GM19467 (cell line): ENCODE measurements at regions not wholly inside any gene's neighbourhood (a gene's known extent, or its start where the extent isn't known, plus 50 kb on each side); places are given as distances from the start of the nearest gene placed in this dataset.

Experiments used
- ATAC-seq: cut with Tn5 transposase; IDR thresholded peaks from one replicate; pipeline ENCODE4 v1.9.1; 2021; ENCODE audit warnings: mild to moderate bottlenecking, moderate library complexity; ENCODE audit not compliant: unreplicated experiment

DNA sequence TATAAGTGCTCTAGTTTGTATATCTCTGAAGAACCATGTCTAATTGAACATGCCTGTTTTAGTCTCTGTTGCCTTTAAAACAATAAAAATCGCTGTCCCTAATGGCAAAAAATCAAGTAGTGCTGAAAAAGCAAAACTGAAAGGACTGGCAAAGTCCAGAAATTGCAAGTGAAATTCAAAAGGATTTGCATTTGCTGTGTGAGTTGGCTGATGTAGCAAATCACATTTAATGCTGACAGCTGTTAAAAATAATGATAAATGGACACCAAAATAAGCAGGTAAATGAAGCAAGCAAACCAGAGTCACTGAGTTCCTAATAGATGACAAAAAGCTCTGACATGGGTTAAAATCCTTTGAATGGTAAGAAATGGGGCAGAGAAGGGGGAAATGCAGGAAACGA is 874.1 kb downstream of the GRM8 start:
- ATAC-seq = no peak

DNA sequence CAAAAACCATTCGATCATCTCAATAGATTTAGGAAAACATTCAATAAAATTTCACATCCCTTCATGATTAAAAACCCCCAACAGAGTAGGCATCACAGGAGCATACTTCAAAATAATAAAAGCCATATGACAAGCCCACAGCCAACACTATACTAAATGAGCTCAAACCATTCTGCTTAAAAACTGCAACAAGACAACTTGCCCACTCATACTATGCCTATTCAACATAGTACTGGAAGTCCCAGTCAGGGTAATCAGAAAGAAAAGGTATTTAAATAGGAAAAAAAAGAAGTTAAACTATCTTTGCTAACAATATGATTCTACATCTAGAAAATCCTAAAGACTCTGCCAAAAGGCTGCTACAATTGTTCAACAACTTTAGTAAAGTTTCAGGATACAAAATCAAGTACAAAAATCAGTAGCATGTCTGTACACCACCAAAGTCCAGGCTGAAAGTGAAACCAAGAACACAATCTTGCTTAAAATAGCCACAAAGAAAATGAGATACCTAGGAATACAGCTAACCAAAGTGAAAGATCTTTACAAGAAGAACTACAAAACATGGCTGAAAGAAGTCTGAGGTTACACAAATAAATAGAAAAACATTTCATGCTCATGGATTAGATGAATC is 882.6 kb downstream of the GRM8 start:
- ATAC-seq = peak; percentile 59

DNA sequence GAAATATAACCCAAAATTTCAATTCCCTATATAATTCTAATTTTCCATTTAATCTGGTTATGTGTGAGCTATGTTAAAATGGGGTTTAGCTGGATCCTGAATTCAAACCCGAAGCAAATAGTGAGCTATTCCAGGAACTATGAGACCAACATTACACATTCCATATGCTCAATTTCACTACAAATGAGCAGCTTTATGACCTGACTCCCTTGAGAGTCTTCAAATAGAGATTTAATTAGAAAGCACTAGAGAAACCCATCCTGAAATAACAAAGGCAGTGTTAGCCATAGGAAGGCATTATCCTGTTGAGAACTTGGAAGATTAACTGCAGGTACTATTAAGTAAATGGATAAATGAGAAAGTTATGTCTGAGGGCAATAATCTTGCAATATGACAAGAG is 890.0 kb downstream of the GRM8 start:
- no peak for ATAC-seq

DNA sequence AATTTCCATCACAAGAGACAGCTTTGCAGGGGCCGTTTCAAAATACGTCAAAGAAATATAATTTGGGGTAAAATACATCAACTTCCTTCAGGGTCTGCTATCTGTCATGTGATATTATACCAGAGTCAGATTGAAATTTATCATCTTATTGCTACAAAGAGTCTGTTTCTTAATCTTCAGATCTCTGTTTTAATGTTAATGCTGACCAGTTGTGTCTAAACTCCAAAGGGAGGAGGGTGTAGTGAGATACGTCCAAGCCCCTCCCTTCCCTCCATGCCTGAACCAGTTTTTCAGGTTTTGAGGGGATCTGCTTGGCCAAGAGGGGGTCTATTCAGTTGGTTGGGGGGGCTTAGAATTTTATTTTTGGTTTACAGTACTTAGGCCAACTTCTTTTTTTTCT is 891.6 kb downstream of the GRM8 start:
- no peak for ATAC-seq

DNA sequence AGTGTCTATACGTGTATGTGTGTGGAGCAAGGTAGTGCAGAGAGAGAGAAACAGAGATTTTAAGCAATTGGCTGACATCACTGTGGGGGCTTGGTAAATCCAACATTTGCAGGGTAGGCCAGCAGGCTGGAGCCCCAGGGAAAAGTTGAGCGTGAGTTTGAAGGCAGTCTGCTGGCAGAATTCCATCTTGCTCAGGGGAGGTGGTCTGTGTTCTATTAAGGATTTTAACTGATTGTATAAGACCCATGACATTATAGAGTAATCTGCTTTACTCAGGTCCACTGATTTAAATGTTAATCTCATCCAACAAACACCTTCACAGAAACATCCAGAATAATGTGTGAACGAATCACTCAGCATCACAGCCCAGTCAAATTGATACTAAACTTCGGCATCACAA is 912.9 kb downstream of the GRM8 start:
- ATAC-seq = no peak

DNA sequence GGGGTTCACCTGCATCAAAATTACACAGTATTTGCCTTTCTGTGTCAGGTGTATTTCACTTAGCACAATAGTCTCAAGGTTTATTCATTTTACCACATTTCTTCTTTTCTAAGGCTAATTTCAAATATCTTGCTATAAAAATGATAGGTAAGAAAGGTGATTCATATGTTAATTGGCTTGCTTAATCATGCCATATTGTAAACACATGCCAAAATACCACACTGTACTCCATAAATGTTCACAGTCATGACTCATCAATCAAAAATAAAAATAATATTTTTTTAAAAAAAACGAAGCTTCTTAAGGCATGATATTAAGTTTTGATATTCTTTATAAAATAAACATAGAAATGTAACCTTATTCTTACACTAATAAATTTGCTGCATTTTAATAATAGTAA is 947.1 kb downstream of the GRM8 start:
- no peak for ATAC-seq

DNA sequence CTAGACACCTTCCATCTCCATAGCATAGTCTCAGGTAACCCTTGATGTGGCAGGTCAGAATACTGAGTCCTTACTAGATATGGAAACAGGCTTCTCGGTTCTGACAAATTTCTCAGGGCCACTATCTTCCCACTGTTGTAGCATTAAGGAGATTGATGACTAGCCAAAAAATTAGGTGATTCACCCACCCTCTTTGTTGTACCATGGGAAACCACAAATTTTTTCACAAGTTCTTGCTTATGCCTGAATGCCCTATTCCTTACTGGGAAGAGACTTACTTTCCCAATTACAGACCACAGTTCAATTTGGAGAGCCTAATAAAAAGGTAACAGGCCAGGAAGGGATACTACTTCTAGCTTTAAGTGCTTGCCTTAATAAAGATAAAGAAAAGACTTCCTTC is 948.8 kb downstream of the GRM8 start:
- no peak for ATAC-seq

DNA sequence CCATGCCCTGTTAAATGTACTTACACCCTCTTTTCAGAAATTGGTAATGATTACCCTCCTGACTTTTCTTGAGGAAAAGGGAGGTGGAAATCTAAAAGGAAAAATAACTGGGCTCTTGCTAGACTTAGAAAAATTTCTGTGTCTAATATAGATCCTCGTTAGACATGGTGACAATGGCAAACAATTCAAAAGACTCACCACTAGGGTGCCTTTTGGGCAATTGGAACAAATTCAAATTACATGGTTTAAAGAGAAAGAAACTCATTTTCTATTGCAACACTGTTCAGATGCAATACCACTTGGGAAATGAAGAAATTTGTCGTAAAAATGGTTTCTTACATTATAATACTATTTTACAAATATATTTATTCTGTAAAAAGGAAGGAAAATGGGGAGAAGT is 950.1 kb downstream of the GRM8 start:
- no peak for ATAC-seq

DNA sequence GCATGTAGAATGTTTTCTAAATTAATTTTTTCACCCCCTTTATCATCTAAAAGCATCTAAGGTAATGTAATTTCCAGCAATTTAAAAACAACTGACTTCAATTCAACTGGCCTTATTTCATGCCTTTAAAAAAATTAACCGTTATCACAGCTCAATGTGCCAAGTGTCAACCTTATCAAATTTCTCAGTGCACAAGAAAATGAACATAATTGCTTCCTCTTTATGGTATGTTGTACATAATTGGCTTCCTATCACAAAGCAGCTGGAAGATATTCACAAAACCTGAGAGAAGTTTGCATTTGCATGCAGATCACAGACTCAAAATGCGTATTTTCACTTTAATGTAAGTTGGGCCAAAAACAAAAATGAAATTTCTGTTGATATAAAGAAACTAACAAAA is 966.4 kb downstream of the GRM8 start:
- ATAC-seq = no peak

DNA sequence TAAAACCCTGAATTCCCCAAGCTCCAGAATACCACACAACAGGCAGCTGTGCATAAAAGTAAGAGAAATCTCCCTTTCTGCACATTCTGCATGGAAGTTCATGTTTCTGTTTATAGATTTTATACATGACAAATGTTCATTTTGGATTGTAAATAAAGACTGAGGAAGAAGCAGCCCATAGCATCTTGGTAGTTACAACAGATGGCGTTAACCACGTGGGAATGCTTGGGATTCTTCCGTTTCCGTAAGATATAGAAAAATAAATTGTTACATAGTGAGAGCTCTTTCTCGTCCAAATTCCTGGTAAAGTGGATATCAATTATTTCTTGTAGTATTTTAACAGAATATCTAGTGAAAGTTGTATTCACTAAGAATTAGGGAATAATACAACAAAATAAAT is 1016.5 kb downstream of the GRM8 start:
- ATAC-seq = no peak

DNA sequence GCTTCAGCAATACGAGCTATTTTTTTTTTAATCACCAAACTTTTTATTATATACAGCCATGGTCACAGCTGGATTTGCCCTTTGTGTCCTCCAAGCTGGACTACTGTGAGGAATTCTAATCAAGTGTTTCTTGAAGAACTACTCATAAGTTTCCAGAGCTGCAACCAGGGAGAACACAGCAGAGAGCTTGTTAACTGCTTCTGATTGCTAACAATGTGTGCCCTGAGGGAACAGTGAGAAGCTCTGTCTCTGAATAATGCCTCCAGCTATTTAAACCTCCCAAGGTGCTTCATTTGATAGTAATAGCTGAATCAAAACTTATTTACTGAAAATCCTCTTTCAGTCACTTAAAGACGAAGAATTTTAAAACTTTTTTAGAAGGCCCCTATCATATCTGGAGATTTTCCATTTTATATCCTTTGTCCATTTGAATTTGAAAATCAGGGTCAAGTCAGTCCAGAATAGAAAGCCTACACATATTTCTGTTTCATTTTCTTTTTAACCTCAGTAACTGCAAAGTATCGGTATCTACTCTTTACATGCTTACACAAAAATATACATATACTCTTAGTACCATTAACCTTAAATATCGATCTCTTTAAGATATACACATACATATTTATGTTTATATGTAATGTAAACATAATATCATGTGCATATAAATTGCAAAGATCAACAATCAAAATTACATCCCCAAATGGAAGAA is 1024.2 kb downstream of the GRM8 start:
- no peak for ATAC-seq

DNA sequence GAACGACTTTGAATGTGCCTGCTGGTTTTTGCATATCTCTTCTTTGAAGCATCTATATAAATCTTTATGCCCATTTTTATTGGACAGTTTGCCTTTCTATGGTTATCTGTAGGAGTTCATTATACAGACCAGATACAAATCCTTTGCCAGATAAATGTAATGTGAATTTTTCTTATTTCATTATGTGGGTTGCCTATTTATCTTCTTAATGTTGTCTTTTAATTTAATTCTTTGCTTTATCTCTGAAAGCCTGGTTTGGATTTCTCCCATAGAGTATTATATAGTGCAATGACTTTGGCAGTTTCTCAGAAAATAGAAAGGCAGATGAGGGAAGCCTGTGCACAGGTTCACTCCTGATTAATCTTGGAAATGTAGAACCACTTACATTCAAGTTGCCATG is 1025.1 kb downstream of the GRM8 start:
- no peak for ATAC-seq

DNA sequence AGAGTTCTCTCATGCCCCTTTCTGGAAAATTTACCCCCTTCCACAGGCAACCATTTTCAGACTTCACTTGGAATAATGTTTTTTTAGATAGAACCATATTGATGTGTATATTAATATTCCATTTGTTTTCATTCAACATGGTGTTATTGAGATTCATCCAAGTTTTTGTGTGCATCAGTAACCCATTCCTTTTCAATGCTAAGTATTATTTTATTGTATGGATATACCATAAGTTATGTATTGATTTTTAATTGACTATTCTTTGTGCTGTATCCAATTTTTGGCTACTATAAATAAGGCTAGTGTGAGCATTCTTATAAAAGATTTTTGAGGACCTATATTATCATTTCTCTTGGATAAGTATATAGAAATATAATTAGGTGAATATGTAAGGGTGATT is 1025.7 kb downstream of the GRM8 start:
- no peak for ATAC-seq

DNA sequence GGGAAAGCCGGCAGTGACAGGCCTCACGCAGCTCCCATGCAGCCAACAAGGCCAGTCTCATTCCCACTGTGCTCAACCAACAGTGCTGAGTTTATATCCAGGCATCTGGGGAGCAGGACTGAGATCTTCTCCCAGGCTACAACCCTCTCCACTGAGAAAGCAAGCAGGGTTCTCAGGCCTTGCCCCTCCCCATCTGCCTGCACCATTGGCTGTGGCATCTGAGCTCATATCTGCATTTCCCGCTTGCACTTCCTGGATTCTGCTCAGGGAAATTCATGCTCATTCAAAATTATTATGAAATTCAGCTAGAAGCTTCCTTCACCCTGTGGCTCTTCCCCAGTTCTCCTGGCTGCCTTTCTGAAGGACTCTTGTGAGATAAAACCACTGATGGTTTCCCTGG is 1029.0 kb downstream of the GRM8 start:
- ATAC-seq = no peak

DNA sequence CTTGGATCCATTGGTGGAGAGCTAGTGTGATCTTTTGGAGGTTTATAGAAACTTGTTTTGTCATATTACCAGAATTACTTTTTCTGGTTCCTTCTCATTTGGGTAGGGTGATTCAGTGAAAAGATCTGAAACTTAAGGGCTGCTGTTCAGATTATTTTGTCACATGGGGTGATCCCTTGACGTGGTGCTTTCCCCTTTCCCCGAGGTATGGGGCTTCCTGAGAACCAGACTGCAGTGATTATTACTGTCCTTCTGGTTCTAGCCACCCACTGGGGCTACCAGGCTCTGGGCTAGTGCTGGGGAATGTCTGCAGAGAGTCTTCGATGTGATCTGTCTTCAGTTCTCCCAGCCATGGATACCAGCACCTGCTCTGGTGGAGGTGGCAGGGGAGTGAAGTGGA is 1030.0 kb downstream of the GRM8 start:
- ATAC-seq = no peak

DNA sequence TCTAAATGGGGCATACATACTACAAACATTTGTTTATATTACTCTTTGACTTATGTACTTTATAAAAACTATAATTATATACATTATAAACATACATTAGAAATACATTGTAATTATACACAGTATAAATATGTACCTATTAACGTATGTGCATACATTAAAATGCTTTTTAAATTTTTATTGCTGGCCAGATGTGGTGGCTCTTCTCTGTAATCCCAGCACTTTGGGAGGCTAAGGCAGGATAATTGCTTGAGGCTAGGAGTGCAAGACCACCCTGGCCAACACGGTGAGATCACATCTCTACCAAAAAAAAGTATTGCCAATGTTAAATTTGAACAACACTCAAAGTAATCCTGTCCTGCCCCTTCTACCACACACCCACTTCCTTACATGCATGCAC is 1037.0 kb downstream of the GRM8 start:
- ATAC-seq = no peak

DNA sequence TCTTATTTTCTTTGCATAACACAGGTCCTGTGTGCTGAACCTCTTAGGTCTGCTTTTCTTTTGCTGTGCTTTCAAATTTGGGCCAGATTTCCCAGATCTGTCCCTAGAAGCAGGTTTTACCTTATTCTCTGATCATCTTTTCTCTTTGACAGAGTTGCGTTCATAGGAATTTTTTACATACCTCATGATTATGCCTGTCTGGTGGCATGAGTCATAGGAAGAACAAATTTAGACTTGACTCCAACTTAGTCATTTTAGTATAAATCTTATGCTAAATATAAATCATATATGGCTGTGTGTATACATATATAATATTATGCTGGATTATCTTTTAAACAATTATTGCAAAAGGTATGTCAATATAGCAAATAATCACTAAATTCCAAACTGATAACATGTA is 1038.9 kb downstream of the GRM8 start:
- no peak for ATAC-seq

DNA sequence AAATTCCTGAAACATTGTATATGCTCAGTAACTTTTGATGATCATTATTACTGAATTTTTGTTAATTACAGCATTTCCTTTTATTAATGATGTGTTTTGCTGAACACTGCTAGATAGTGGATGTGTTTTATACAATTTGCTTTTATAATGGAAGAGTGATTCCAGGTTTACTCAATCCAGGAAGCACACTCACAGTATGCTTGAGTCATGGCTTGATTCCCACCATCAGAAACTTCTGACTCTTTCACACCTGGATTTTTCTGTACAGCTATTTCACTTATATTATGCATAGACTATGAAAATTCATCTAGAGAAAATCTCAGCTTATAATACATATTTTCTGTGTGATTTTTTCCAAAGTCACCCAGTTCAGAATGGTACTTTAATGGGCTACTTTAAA is 1040.9 kb downstream of the GRM8 start:
- no peak for ATAC-seq

DNA sequence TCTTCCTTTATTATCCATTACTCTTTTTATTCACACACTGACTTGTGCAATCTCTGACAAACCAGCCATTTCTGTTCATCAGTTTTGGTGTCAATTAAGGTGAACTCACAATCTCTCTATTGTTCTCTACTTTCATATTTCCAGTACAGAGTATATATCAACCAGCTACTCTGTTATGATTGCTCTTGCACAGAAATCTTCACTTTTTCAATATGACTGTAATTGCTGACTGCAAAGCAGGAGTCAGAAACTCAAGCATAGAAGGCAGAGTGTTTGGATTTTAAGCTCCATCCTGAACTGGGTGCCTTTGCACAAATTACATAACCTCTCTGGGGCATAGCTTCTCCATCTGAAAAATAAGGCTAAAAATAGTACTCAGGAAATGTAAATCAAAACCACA is 1042.0 kb downstream of the GRM8 start:
- ATAC-seq = no peak

DNA sequence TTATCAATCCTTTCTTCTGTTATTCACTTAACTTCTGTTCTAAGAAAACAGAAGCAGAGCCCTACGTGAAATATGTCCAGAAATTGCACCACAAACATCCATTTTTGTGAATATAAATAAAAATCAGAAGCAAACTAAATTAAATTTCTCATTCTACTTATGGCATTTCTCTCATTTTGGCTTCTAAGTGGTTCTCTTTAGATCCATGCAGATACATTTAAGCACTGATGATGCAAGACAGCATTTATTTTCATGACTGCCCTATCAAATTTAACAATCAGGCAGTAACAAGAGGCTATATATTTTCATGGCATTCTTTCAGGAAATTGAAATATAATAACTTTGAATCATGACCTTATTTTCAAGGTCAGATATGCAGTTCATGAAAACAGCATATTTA is 1049.6 kb downstream of the GRM8 start:
- ATAC-seq = no peak

DNA sequence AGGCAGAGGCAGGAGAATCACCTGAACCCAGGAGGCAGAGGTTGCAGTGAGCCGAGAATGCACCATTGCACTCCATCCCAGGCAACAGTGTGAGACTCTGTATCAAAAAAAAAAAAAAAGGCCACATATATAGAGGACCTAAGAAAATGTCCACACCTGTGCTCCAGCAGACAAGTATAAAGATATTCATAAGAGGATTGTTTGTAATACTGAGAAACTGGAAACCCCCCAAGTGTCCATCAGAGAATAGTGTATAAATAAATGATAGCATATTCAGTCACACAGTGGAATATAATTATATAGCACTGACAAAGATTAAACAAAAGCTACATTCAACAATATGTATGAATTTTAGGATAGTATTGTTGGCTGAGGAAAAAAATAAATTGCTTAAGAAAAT is 1050.6 kb downstream of the GRM8 start:
- ATAC-seq = no peak

DNA sequence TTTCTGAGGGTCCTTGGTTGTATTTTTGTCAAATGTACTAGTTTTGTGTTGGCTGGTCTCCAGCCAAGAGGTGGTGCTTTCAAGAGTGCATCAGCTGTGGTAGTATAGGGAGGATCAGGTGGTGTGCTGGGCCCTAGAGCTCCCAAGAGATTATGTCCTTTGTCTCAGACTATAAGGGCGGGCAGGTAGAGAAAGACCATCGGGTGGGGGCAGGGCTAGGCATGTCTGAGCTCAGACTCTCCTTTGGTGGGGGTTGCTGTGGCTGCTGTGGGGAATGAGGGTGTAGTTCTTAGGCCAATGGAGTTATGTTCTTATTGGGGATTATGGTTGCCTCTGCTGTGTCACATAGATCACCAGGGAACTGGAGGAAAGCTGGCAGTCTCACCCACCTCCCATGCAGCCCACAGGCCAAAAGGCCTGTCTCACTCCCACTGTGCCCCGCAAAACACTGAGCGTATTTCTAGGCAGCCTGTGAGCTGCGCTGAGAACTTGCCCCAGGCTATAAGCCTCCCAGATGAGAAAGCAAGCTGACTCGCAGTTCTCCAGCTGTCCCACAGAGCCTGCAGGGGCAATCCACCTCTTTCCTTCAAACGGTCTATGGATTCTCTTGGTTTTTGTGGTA is 1066.7 kb downstream of the GRM8 start:
- no peak for ATAC-seq

DNA sequence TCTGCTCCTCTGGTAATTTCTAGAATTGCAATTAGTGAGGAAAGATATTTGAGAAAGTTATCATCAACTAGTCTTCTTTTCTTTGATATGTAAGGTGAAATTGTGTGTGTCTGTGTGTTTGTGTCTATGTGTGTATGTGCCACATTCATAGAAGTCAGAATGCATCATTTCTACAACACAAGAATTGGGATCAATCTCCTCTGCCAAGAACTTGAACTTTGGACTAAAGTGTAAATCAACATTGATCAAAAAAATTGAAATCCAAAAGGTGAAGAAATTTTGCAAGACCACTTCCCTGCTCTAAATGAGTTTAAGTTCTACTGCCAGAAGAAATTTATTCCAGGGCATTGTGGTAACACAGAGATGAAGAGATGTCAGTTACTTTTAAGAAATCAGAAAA is 1072.8 kb downstream of the GRM8 start:
- no peak for ATAC-seq
